Liver (tissue), 7 donors: ENCODE measurements at regions not wholly inside any gene's neighbourhood (a gene's known extent, or its start where the extent isn't known, plus 50 kb on each side); places are given as distances from the start of the nearest gene placed in this dataset.

Source experiments
- DNase-seq: peaks from one replicate; pipeline ENCODE4 v3.0.0-alpha.2; 2017; ENCODE audit warnings: low spot score
- H3K27ac ChIP-seq, 2 donors: one replicate each; pipeline ENCODE4 v1.7.0; 2013; ENCODE audit warnings: inconsistent platforms in 2 of 2, low read length in 2 of 2, control low read depth in 1 of 2, low read depth in 1 of 2, mild to moderate bottlenecking in 1 of 2
- H3K27me3 ChIP-seq, 4 donors: one replicate each; pipeline versions ENCODE4 v1.6.1 to v1.7.0; 2013; ENCODE audit warnings: low read length in 3 of 4, inconsistent platforms in 1 of 4, mild to moderate bottlenecking in 1 of 4, moderate library complexity in 1 of 4; ENCODE audit not compliant: control insufficient read depth in 4 of 4, insufficient read depth in 4 of 4
- H3K36me3 ChIP-seq, 4 donors: one replicate each; pipeline versions ENCODE4 v1.6.1 to v1.7.0; 2013; ENCODE audit warnings: low read length in 3 of 4, mild to moderate bottlenecking in 3 of 4, low read depth in 1 of 4, moderate library complexity in 1 of 4; ENCODE audit not compliant: control insufficient read depth in 4 of 4, insufficient read depth in 3 of 4
- H3K4me1 ChIP-seq, 4 donors: one replicate each; pipeline versions ENCODE4 v1.6.1 to v1.7.0; 2013; ENCODE audit warnings: low read length in 3 of 4, mild to moderate bottlenecking in 3 of 4, moderate library complexity in 1 of 4; ENCODE audit not compliant: control insufficient read depth in 4 of 4, insufficient read depth in 4 of 4
- H3K4me3 ChIP-seq, 3 donors: one replicate each; pipeline versions ENCODE4 v1.6.1 to v1.7.0; 2013; ENCODE audit warnings: low read length in 3 of 3, control low read depth in 1 of 3, low read depth in 1 of 3, mild to moderate bottlenecking in 1 of 3
- H3K9ac ChIP-seq, 2 donors: one replicate each; pipeline ENCODE4 v1.7.0; 2013; ENCODE audit warnings: low read length in 2 of 2, mild to moderate bottlenecking in 2 of 2, moderate library complexity in 2 of 2, control low read depth in 1 of 2, low read depth in 1 of 2
- H3K9me3 ChIP-seq, 4 donors: one replicate each; pipeline versions ENCODE4 v1.6.1 to v1.7.0; 2013; ENCODE audit warnings: low read length in 3 of 4; ENCODE audit not compliant: control insufficient read depth in 4 of 4
- ATF3 ChIP-seq: IDR thresholded peaks from 2 replicates; pipeline ENCODE4 v1.6.1; 2016; ENCODE audit warnings: antibody characterized with exemption
- EGR1 ChIP-seq, 2 donors: IDR thresholded peaks; 2 replicates each; pipeline ENCODE4 v1.6.1; 2016 to 2018; ENCODE audit warnings: antibody characterized with exemption in 2 of 2, low read depth in 2 of 2
- FOXA1 ChIP-seq: IDR thresholded peaks from 2 replicates; pipeline ENCODE4 v1.6.1; 2016; ENCODE audit warnings: antibody characterized with exemption
- FOXA2 ChIP-seq: IDR thresholded peaks from 2 replicates; pipeline ENCODE4 v1.6.1; 2016; ENCODE audit warnings: antibody characterized with exemption
- HNF4A ChIP-seq, 2 donors: conservative IDR thresholded peaks; 2 replicates each; pipeline ENCODE4 v1.6.1; 2016; ENCODE audit warnings: antibody characterized with exemption in 2 of 2, mild to moderate bottlenecking in 2 of 2
- HNF4G ChIP-seq: IDR thresholded peaks from 2 replicates; pipeline ENCODE4 v1.6.1; 2016; ENCODE audit warnings: antibody characterized with exemption
- JUND ChIP-seq, 2 donors: IDR thresholded peaks; 2 replicates each; pipeline ENCODE4 v1.6.1; 2016; ENCODE audit warnings: antibody characterized with exemption in 2 of 2
- MAX ChIP-seq: IDR thresholded peaks from 2 replicates; pipeline ENCODE4 v1.6.1; 2016; ENCODE audit warnings: antibody characterized with exemption
- NR2F2 ChIP-seq: IDR thresholded peaks from 2 replicates; pipeline ENCODE4 v1.6.1; 2016; ENCODE audit warnings: antibody characterized with exemption
- RAD21 ChIP-seq, 2 donors: IDR thresholded peaks; 2 replicates each; pipeline ENCODE4 v1.6.1; 2016; ENCODE audit warnings: antibody characterized with exemption in 2 of 2, mild to moderate bottlenecking in 2 of 2
- REST ChIP-seq: IDR thresholded peaks from 2 replicates; pipeline ENCODE4 v1.6.1; 2016; ENCODE audit warnings: antibody characterized with exemption, mild to moderate bottlenecking
- RXRA ChIP-seq, 2 donors: IDR thresholded peaks; 2 replicates each; pipeline ENCODE4 v1.6.1; 2017 to 2018; ENCODE audit warnings: antibody characterized with exemption in 2 of 2, mild to moderate bottlenecking in 1 of 2
- SP1 ChIP-seq: IDR thresholded peaks from 2 replicates; pipeline ENCODE4 v1.6.1; 2018; ENCODE audit warnings: antibody characterized with exemption, mild to moderate bottlenecking
- TAF1 ChIP-seq: conservative IDR thresholded peaks from 2 replicates; pipeline ENCODE4 v1.6.1; 2016; ENCODE audit warnings: antibody characterized with exemption, mild to moderate bottlenecking
- YY1 ChIP-seq: IDR thresholded peaks from 2 replicates; pipeline ENCODE4 v1.6.1; 2016; ENCODE audit warnings: antibody characterized with exemption, mild to moderate bottlenecking
- WGBS: extraction: QIAGEN DNeasy Blood & Tissue Kit; methylation state at CpG from one replicate; pipeline ENCODE4 v1.1.7; 2013; 5-methylcytosine and 5-hydroxymethylcytosine counted together
- donor health status: healthy.
- donor health status: healthy.
- donor health status: healthy.
- donor health status: healthy.

GRCh38 chr2:83240611-83241010, 1218.5 kb downstream of the SUCLG1 start:
- Histone ChIP-seq H3K36me3 (no peaks in the 10 kb centered on the region), H3K4me3 (no peak overlapping the region), H3K27ac (no peak overlapping the region), H3K9ac (no peak overlapping the region), H3K9me3 (peaks cover 0 to 2% (median under 1%) of the 10 kb centered on the region in 4 donors), H3K4me1 (no peaks in the 10 kb centered on the region), H3K27me3 (no peaks in the 10 kb centered on the region)
- no peak for TF ChIP-seq REST
- no peak for TF ChIP-seq HNF4A (conservative IDR thresholded peaks at IDR 0.05)
- no peak for TF ChIP-seq RAD21 (IDR thresholded peaks at IDR 0.05)
- TF ChIP-seq FOXA1 = no peak
- no peak for TF ChIP-seq MAX
- no peak for DNase-seq
- WGBS = 86% methylated on average over 2 of the region's 2 CpGs

- Histone ChIP-seq H3K4me1 (no peaks in the 10 kb centered on the region), H3K4me3 (no peak overlapping the region), H3K9me3 (peaks cover 0 to 1% (median 0%) of the 10 kb centered on the region in 4 donors), H3K27me3 (no peaks in the 10 kb centered on the region), H3K9ac (no peak overlapping the region), H3K36me3 (no peaks in the 10 kb centered on the region), H3K27ac (no peak overlapping the region)
- TF ChIP-seq REST = no peak
- no peak for TF ChIP-seq TAF1
- TF ChIP-seq RAD21 (IDR thresholded peaks at IDR 0.05) = no peak
- no peak for TF ChIP-seq SP1
- TF ChIP-seq HNF4A (conservative IDR thresholded peaks at IDR 0.05) = no peak
- no peak for DNase-seq
- 98% methylated on average over 2 of the region's 2 CpGs for WGBS
These were observed 1221.0 kb downstream of the SUCLG1 start for GRCh38 chr2:83238111-83238510.

GRCh38 chr2:83234246-83234645, 1224.8 kb downstream of the SUCLG1 start:
- Histone ChIP-seq H3K4me3 (no peak overlapping the region), H3K9me3 (no peaks in the 10 kb centered on the region), H3K27me3 (no peaks in the 10 kb centered on the region), H3K36me3 (no peaks in the 10 kb centered on the region), H3K27ac (no peak overlapping the region), H3K4me1 (no peaks in the 10 kb centered on the region), H3K9ac (no peak overlapping the region)
- no peak for DNase-seq
- no peak for TF ChIP-seq ATF3
- TF ChIP-seq HNF4A (conservative IDR thresholded peaks at IDR 0.05) = no peak
- no peak for TF ChIP-seq RAD21 (IDR thresholded peaks at IDR 0.05)
- no peak for TF ChIP-seq EGR1 (IDR thresholded peaks at IDR 0.05; ENCODE audit: low read depth in 2 of 2)
- TF ChIP-seq REST = no peak
- TF ChIP-seq FOXA2 = no peak
- TF ChIP-seq FOXA1 = no peak
- no peak for TF ChIP-seq MAX
- TF ChIP-seq TAF1 = no peak
- no peak for TF ChIP-seq RXRA (IDR thresholded peaks at IDR 0.05)
- no peak for TF ChIP-seq JUND (IDR thresholded peaks at IDR 0.05)
- no peak for TF ChIP-seq YY1
- TF ChIP-seq HNF4G = no peak
- TF ChIP-seq SP1 = no peak
- TF ChIP-seq NR2F2 = no peak
